ENCODE measurements at regions not wholly inside any gene's neighbourhood (a gene's known extent, or its start where the extent isn't known, plus 50 kb on each side); places are given as distances from the start of the nearest gene placed in this dataset.

DNA sequence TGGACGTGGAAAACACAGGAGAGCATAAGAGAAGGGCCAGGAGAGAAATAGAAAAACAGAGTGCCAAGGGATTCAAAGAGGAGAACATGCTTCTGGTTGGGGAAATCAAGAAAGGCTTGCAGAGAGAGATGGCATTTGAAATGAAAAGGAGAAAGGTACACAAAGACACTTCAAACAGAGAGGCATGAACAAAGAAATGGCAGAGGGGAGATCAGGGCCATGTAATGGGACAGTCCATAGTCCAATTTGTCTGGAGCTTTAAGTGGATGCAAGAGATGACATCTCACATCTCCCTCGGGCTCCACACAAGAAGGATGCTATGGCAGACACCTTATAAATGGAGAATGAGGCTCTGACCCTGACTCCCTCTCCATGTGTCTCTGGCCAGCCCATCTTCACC lies 331.1 kb downstream of the MLLT3 start:
- Mint-ChIP-seq H3K4me1 (peaks cover 0 to 5% of the 10 kb centered on the region in 2 donors), H3K4me3 (no peak overlapping the region), H3K9me3 (peaks cover 0 to 4% (median under 1%) of the 10 kb centered on the region in 6 donors), H3K27me3 (ENCODE audit: low read depth in 3 of 3) (peaks cover 0 to 2% (median 0%) of the 10 kb centered on the region in 3 donors), H3K36me3 (no peaks in the 10 kb centered on the region), H3K27ac (no peak overlapping the region)
- DNase-seq: no peak

DNA sequence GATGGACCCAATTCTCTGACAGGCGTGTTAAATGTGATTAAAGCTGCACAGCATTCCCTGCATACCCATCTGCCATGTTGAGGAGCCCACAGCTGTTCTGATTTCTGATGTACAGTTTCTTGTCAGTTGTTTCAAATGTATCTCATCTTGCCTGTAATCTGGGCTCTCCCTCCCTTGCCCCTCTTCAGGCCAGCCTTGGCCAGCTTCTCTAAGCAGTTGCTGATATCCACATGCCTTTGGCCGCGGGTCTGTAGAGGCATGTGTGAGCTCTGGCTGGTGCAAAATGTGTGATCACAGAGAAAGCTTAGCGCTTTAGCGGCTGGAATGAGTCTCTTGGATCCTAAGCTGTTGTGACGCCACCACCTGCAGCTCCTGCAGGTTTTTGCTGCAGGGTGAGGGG lies 332.0 kb downstream of the MLLT3 start:
- Mint-ChIP-seq H3K9me3 (peaks cover 0 to 4% (median under 1%) of the 10 kb centered on the region in 6 donors), H3K4me3 (no peak overlapping the region), H3K4me1 (peaks cover 0 to 5% of the 10 kb centered on the region in 2 donors), H3K27me3 (ENCODE audit: low read depth in 3 of 3) (peaks cover 0 to 2% (median 0%) of the 10 kb centered on the region in 3 donors), H3K36me3 (no peaks in the 10 kb centered on the region), H3K27ac (no peak overlapping the region)
- no peak for DNase-seq

DNA sequence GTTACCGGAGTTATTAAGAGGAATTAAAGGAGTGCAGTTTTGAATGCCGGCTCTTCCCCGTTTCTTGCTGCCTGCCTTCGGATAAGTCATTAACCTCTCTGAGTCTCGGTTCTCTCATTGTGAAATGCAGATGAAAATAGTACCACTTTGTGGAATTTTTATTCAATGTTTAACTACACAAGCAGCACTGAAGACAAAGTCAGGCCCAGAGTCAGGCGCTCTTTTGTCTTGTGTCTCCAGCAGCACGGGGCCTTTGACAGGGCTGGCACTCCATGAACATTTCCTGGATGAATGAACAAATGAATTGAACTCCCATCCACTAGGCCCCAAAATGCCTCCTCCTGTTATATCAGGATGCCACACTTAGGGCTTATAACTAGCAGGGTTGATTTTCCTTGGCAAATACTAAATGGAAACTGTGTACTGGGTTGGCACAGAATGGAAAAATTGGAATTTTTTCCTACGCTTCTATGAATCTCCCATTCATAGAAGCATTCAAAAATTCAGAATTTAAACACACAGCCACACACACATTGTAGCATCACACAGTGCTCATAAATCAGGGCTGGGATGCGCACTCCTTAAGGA lies 332.8 kb downstream of the MLLT3 start:
- peaks cover 0 to 4% (median under 1%) of the 10 kb centered on the region in 6 donors for H3K9me3 Mint-ChIP-seq
- H3K4me1 Mint-ChIP-seq: peaks cover 0 to 5% of the 10 kb centered on the region in 2 donors
- no peaks in the 10 kb centered on the region for H3K36me3 Mint-ChIP-seq
- no peak overlapping the region for H3K4me3 Mint-ChIP-seq
- DNase-seq: no peak
- no peak overlapping the region for H3K27ac Mint-ChIP-seq
- peaks cover 0 to 2% (median 0%) of the 10 kb centered on the region in 3 donors for H3K27me3 Mint-ChIP-seq (ENCODE audit: low read depth in 3 of 3)

DNA sequence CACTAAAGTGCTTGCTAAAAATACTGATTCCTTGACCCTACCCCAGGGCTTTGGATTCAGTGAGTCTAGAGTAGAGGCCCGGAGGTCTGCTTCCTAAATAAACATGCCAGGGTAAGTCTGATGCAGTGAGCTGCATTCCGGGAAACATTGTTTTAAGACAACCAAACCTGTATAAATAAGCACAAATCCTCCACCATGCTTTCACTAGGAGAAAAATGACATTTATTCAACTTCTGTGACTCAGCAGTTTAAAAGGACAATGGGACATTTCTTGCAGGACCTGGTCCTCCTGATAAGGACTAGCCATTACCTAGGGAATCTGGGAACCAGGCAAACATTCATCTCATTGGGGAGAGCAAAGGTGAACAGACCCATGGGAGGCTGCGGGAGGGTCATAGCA lies 335.3 kb downstream of the MLLT3 start:
- Mint-ChIP-seq H3K9me3 (peaks cover 0 to 3% (median 0%) of the 10 kb centered on the region in 6 donors), H3K27me3 (ENCODE audit: low read depth in 3 of 3) (peaks cover 0 to 2% (median 0%) of the 10 kb centered on the region in 3 donors), H3K36me3 (no peaks in the 10 kb centered on the region), H3K27ac (no peak overlapping the region), H3K4me1 (peaks cover 0 to 5% of the 10 kb centered on the region in 2 donors), H3K4me3 (no peak overlapping the region)
- no peak for DNase-seq

DNA sequence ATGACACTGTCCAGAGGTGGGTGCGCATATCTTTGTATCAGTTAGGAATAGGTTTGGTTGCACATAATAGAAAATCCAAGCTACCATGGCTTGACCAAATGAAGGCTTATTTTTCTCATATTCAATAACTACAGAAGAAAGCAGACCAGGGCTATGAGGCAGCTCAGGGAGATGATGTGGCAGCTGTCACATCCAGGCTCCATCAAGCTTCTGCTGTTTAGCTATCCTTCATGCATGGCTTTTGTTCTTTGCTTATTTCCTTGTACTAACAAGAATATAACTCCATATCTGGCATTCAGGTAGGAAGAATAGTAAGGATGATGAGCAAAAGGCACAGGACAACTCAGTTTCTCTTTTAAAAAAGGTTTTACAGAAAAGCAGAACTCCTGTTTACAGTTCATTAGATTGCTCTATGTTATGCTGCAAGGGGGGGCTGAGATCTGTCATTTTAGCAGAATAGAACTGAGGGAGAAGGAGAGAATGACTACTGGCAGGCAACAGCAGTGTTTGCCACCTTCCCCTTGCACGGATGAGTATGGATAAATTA lies 336.1 kb downstream of the MLLT3 start:
- DNase-seq: no peak
- peaks cover 0 to 2% (median 0%) of the 10 kb centered on the region in 3 donors for H3K27me3 Mint-ChIP-seq (ENCODE audit: low read depth in 3 of 3)
- no peak overlapping the region for H3K27ac Mint-ChIP-seq
- peaks cover 0 to 5% of the 10 kb centered on the region in 2 donors for H3K4me1 Mint-ChIP-seq
- H3K36me3 Mint-ChIP-seq: no peaks in the 10 kb centered on the region
- H3K4me3 Mint-ChIP-seq: no peak overlapping the region
- peaks cover 0 to 3% (median 0%) of the 10 kb centered on the region in 6 donors for H3K9me3 Mint-ChIP-seq

DNA sequence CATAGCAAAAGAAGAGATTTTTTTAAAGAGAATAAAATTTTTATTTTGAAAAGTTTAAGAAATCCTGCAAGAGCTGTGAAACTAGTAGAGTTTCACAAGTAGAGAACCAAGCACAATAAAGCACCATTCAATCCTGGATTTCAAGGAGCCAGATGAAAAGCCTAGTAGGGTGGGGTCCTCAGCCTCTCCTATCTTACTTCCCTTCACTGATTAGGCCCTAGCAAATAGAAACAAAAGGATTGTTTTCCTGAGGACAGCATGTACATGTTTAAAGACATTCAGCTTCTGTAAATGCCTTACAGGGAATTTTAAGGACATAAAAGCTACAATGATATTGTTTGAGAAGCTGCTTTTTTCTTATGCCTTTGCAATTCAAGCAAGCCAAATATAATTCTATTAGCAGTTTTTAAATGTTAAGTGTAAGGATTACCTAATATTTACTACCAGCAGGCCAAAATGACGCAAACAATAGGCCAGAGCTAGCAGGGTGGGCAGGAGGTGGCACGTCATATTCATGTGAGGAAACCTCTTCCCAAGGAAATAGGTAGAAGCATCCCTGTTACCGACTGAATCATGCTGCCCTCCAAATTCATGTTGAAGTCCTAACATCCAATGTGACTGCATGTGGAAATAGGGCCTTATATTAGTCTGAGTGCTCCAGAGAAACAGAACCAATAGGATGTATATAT lies 337.6 kb downstream of the MLLT3 start:
- Mint-ChIP-seq H3K27me3 (ENCODE audit: low read depth in 3 of 3) (no peaks in the 10 kb centered on the region), H3K27ac (no peak overlapping the region), H3K4me1 (peaks cover 0 to 5% of the 10 kb centered on the region in 2 donors), H3K36me3 (no peaks in the 10 kb centered on the region), H3K4me3 (no peak overlapping the region), H3K9me3 (peaks cover 0 to 3% (median 0%) of the 10 kb centered on the region in 6 donors)
- no peak for DNase-seq

DNA sequence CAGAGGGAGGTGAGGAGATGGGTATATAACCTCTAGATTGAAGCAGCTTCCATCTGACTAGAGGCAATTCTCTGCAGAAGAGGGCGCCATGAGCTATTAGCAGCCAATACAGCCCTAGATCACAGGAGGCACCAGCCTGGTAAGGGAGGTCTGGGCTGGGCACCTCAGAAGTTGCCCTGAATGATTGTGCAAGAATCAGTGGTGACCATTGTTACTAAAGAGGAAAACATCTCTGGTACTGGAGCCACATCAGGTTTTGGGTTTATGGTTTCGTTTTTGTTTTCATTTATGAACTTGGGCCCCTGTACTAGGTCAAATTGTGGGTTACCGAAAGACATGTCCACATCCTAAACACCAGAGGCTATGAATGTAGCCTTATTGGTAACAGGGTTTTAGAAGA lies 342.0 kb downstream of the MLLT3 start:
- no peak overlapping the region for H3K27ac Mint-ChIP-seq
- H3K4me1 Mint-ChIP-seq: no peaks in the 10 kb centered on the region
- no peaks in the 10 kb centered on the region for H3K9me3 Mint-ChIP-seq
- no peak overlapping the region for H3K4me3 Mint-ChIP-seq
- H3K27me3 Mint-ChIP-seq (ENCODE audit: low read depth in 3 of 3): no peaks in the 10 kb centered on the region
- H3K36me3 Mint-ChIP-seq: peaks cover 0 to 7% (median 0%) of the 10 kb centered on the region in 3 donors
- DNase-seq: no peak

DNA sequence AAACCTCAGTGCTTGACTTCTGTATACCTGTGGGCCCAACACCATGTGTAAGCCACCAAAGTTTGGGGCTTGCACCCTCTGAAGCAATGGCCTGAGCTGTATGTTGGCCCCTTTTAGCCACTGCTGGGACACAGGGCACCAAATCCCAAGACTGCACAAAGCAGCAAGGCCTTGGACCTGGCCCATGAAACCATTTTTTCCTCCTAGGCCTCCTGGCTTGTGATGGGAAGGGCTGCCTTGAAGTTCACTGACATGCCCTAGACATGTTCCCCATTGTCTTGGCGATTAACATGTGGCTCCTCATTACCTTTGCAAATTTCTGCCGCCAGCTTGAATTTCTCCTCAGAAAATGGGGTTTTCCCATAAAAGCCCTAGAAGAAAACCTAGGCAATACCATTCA lies 345.5 kb downstream of the MLLT3 start:
- Mint-ChIP-seq H3K27me3 (ENCODE audit: low read depth in 3 of 3) (peaks cover 0 to 3% (median 0%) of the 10 kb centered on the region in 3 donors), H3K4me1 (no peaks in the 10 kb centered on the region), H3K27ac (no peak overlapping the region), H3K36me3 (peaks cover 0 to 7% (median 0%) of the 10 kb centered on the region in 3 donors), H3K4me3 (no peak overlapping the region), H3K9me3 (peaks cover 0 to 1% (median 0%) of the 10 kb centered on the region in 6 donors)
- no peak for DNase-seq

DNA sequence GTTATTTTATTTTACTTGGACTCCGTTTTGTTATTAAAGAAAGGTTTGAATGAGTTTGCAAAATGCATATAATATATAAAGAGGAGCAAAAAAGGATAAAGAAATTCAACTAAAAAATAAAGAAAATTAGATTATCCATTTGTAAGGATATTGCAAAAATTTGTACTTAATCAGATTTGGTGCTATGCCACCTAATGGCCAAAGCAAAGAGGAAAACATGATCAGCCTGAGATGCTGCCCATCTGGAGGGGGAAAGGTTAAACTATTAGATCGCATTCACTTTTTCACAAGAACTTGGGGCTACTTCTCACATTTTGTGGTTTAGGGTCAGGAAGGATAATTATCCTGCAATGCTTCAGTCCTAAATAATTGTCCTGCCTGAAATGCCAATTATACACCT lies 350.6 kb downstream of the MLLT3 start:
- H3K36me3 Mint-ChIP-seq: peaks cover 0 to 7% (median 0%) of the 10 kb centered on the region in 3 donors
- H3K27me3 Mint-ChIP-seq (ENCODE audit: low read depth in 3 of 3): peaks cover 0 to 3% (median 0%) of the 10 kb centered on the region in 3 donors
- H3K4me1 Mint-ChIP-seq: no peaks in the 10 kb centered on the region
- no peak overlapping the region for H3K4me3 Mint-ChIP-seq
- H3K27ac Mint-ChIP-seq: no peak overlapping the region
- peaks cover 0 to 1% (median 0%) of the 10 kb centered on the region in 6 donors for H3K9me3 Mint-ChIP-seq
- no peak for DNase-seq

DNA sequence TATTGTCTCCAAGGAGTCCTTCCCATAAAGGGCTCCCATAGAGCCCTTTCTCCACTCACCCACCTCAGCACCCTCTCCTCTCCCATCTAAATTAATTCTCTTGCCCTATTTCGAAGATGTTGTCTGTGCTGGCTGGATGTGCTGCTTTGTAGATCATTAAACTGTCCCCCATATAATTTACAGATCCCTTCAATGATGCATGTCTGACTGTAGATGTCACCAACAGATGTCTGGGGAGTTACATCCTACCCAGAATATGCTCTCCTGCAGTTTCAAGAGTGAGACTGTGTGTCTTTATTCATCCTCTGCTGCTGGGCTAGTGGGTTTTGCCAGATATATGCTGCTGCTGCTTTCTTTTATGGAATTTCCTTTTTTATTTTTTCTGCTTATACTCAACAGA lies 351.2 kb downstream of the MLLT3 start:
- H3K9me3 Mint-ChIP-seq: peaks cover 0 to 3% (median 0%) of the 10 kb centered on the region in 6 donors
- no peak overlapping the region for H3K4me3 Mint-ChIP-seq
- DNase-seq: no peak
- H3K27ac Mint-ChIP-seq: no peak overlapping the region
- H3K4me1 Mint-ChIP-seq: no peaks in the 10 kb centered on the region
- H3K27me3 Mint-ChIP-seq (ENCODE audit: low read depth in 3 of 3): peaks cover 0 to 7% (median 0%) of the 10 kb centered on the region in 3 donors
- peaks cover 0 to 7% (median 0%) of the 10 kb centered on the region in 3 donors for H3K36me3 Mint-ChIP-seq

DNA sequence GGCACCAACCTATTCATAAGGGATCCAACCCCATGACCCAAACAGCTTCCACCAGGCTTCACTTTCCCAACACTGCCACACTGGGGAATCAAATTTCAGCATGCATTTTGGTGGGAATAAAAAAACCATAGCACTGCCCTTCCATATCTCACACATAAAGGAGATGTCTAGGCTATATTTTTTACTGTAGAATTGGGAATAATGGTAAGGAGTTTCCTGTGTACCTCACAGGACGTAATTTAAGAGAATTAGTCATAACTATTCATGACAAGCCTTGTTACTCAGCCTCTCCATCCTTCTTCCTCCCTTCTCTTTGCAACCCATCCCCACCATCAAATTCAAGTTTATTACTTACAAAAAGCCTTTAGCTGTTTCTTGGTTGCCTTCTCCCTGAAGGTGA lies 352.1 kb downstream of the MLLT3 start:
- DNase-seq: no peak
- peaks cover 0 to 5% (median 0%) of the 10 kb centered on the region in 6 donors for H3K9me3 Mint-ChIP-seq
- no peaks in the 10 kb centered on the region for H3K4me1 Mint-ChIP-seq
- no peaks in the 10 kb centered on the region for H3K36me3 Mint-ChIP-seq
- no peak overlapping the region for H3K27ac Mint-ChIP-seq
- no peak overlapping the region for H3K4me3 Mint-ChIP-seq
- H3K27me3 Mint-ChIP-seq (ENCODE audit: low read depth in 3 of 3): peaks cover 0 to 10% (median under 1%) of the 10 kb centered on the region in 3 donors

DNA sequence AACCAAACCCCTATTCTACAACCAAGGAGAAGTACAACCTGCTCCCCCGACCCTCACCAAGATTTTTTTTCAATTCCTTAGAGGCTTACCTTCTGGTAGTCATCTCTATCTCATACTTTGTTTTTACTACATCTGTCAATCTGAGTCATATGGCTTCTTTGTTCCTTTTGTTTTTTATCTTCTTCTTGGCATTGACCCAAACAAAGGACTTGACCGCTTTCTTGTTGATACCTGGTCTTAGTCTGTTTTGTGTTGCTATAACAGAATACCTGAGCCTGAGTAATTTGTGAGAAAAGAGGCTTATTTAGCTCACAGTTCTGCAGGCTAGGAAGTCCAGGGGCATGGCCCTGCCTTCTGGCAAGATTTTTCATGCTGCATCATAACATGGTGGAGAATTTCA lies 352.7 kb downstream of the MLLT3 start:
- H3K27me3 Mint-ChIP-seq (ENCODE audit: low read depth in 3 of 3): peaks cover 0 to 6% (median 3%) of the 10 kb centered on the region in 3 donors
- peaks cover 0 to 6% (median 0%) of the 10 kb centered on the region in 6 donors for H3K9me3 Mint-ChIP-seq
- H3K4me3 Mint-ChIP-seq: no peak overlapping the region
- no peak for DNase-seq
- no peaks in the 10 kb centered on the region for H3K4me1 Mint-ChIP-seq
- H3K27ac Mint-ChIP-seq: no peak overlapping the region
- H3K36me3 Mint-ChIP-seq: no peaks in the 10 kb centered on the region

DNA sequence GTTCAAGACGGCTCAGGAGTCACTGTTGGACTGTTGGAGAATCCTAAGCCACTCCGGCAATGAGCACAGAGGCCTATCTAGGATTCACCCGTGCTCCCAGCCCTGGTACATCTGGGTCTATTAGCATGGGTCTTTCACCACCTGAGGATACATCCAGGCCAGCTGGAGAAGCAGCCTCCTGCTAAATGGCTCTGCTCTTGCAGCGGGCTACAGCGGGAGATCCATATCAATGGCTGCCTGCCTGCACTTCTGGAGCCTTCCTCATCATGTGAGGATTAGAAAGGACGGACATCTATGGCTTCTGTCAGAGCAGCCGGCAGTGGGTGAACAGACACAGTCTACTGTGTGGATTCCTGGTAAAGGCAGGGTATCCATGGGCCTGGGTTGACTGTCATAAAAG lies 357.4 kb downstream of the MLLT3 start:
- Mint-ChIP-seq H3K27me3 (ENCODE audit: low read depth in 3 of 3) (peaks cover 0 to 6% (median 3%) of the 10 kb centered on the region in 3 donors), H3K36me3 (peaks cover 0 to 5% (median 0%) of the 10 kb centered on the region in 3 donors), H3K27ac (no peak overlapping the region), H3K4me1 (no peaks in the 10 kb centered on the region), H3K9me3 (peaks cover 0 to 6% (median 0%) of the 10 kb centered on the region in 6 donors), H3K4me3 (no peak overlapping the region)
- no peak for DNase-seq

DNA sequence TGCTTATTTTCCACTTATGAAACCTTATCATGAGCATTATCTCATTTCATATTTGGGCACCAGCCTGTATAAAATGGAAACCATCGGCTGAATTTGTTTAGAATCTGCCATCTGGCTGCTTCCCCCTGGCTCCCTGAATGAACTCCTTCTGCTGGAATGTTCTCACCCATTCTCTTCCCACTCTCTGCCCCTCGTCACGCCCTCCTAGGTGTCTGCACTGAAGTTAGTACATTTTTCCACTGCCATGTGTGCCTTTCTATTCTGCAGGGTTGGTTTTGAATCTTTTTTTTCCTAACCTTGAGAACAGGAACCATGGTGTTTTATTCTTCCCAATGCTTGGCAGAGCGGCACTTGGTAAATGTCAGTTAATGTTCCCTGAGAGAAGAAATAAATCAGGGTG lies 359.7 kb downstream of the MLLT3 start:
- H3K4me3 Mint-ChIP-seq: no peak overlapping the region
- H3K27me3 Mint-ChIP-seq (ENCODE audit: low read depth in 3 of 3): peaks cover 2 to 6% (median 3%) of the 10 kb centered on the region in 3 donors
- peaks cover 0 to 5% (median 0%) of the 10 kb centered on the region in 3 donors for H3K36me3 Mint-ChIP-seq
- DNase-seq: no peak
- H3K27ac Mint-ChIP-seq: no peak overlapping the region
- no peaks in the 10 kb centered on the region for H3K4me1 Mint-ChIP-seq
- H3K9me3 Mint-ChIP-seq: peaks cover 0 to 6% (median 0%) of the 10 kb centered on the region in 6 donors

Data from immature natural killer cell (primary cell).